Neural cell (in vitro differentiated cells): ENCODE measurements at regions not wholly inside any gene's neighbourhood (a gene's known extent, or its start where the extent isn't known, plus 50 kb on each side); places are given as distances from the start of the nearest gene placed in this dataset.
"Not testable (repeated sequence)": the region's sequence is repeated elsewhere in the genome, so short reads cannot be mapped to it uniquely, and the experiment has no call there.

Source experiments
- H2AFZ ChIP-seq: fragments of 200-600, 300-800 bp; sonication (generic), shearing (Covaris generic); 2 replicates; pipeline ENCODE4 v1.6.0; 2014; ENCODE audit warnings: low read depth, mild to moderate bottlenecking, antibody characterized with exemption, low read length, moderate library complexity
- H3F3A ChIP-seq: fragments of 200-600 bp; shearing (Covaris generic); 2 replicates; pipeline ENCODE4 v1.6.1; 2016; ENCODE audit warnings: mild to moderate bottlenecking, moderate library complexity, mixed read lengths, antibody characterized with exemption, low read length; ENCODE audit not compliant: insufficient read depth, poor library complexity, severe bottlenecking
- H3K27ac ChIP-seq: fragments of 200-600, 300-800 bp; sonication (generic), shearing (Covaris generic); 2 replicates; pipeline ENCODE4 v1.5.1; 2014; ENCODE audit warnings: mild to moderate bottlenecking, low read length, moderate library complexity
- H3K27me3 ChIP-seq: fragments of 300-800, 200-600 bp; sonication (generic), shearing (Covaris generic); 2 replicates; pipeline ENCODE4 v1.6.0; 2014; ENCODE audit warnings: mild to moderate bottlenecking, low read depth, low read length, moderate library complexity; ENCODE audit not compliant: insufficient read depth
- H3K36me3 ChIP-seq: fragments of 300-800, 200-600 bp; sonication (generic), shearing (Covaris generic); 2 replicates; pipeline ENCODE4 v1.5.1; 2014; ENCODE audit warnings: mild to moderate bottlenecking, antibody characterized with exemption, low read length, moderate library complexity; ENCODE audit not compliant: insufficient read depth
- H3K4me2 ChIP-seq: fragments of 300-800, 200-600 bp; sonication (generic), shearing (Covaris generic); 2 replicates; pipeline ENCODE4 v1.6.0; 2014; ENCODE audit warnings: mild to moderate bottlenecking, low read length
- H3K4me3 ChIP-seq: fragments of 300-800, 200-600 bp; sonication (generic), shearing (Covaris generic); 2 replicates; pipeline ENCODE4 v1.5.1; 2014; ENCODE audit warnings: mild to moderate bottlenecking, low read length, moderate library complexity
- H3K79me2 ChIP-seq: fragments of 200-600 bp; shearing (Covaris generic); replicated peaks from 2 replicates; pipeline ENCODE4 v1.6.0; 2014; ENCODE audit warnings: mild to moderate bottlenecking, low read length, moderate library complexity; ENCODE audit not compliant: insufficient read depth
- H3K9ac ChIP-seq: fragments of 300-800, 200-600 bp; sonication (generic), shearing (Covaris generic); 2 replicates; pipeline ENCODE4 v1.6.1; 2016; ENCODE audit warnings: mild to moderate bottlenecking, low read length, mixed read lengths
- H3K9me2 ChIP-seq: fragments of 200-600 bp; shearing (Covaris generic); 2 replicates; pipeline ENCODE4 v1.6.1; 2016; ENCODE audit warnings: mild to moderate bottlenecking, low read length, mixed read lengths; ENCODE audit not compliant: insufficient read depth
- H3K9me3 ChIP-seq: fragments of 200-600, 300-800 bp; sonication (generic), shearing (Covaris generic); 2 replicates; pipeline ENCODE4 v1.6.1; 2016; ENCODE audit warnings: mild to moderate bottlenecking, mixed run types, low read length, moderate library complexity, mixed read lengths
- H4K20me1 ChIP-seq: fragments of 200-600 bp; shearing (Covaris generic); 2 replicates; pipeline ENCODE4 v1.6.1; 2016; ENCODE audit warnings: mild to moderate bottlenecking, mixed run types; ENCODE audit not compliant: insufficient read depth
- EP300 ChIP-seq: fragments of 450-650 bp; conservative IDR thresholded peaks from 2 replicates; pipeline ENCODE4 v1.6.1; 2014; ENCODE audit warnings: antibody characterized with exemption, mild to moderate bottlenecking, moderate library complexity; ENCODE audit not compliant: poor library complexity, severe bottlenecking
- EZH2 ChIP-seq: fragments of 200-600, 300-800 bp; shearing (Covaris generic), sonication (generic); IDR thresholded peaks from 2 replicates; pipeline ENCODE4 v1.6.1; 2014; ENCODE audit warnings: antibody characterized with exemption, low read length, borderline replicate concordance, mild to moderate bottlenecking; ENCODE audit not compliant: insufficient read depth, poor library complexity, severe bottlenecking
- MXI1 ChIP-seq: fragments of 450-650 bp; conservative IDR thresholded peaks from 2 replicates; pipeline ENCODE4 v1.6.1; 2014; ENCODE audit warnings: antibody characterized with exemption, mild to moderate bottlenecking; ENCODE audit not compliant: poor library complexity, severe bottlenecking
- POLR2AphosphoS5 ChIP-seq: IDR thresholded peaks from 2 replicates; pipeline ENCODE4 v1.6.1; 2012
- RAD21 ChIP-seq: fragments of 450-650 bp; conservative IDR thresholded peaks from 2 replicates; pipeline ENCODE4 v1.6.1; 2014; ENCODE audit warnings: antibody characterized with exemption, mild to moderate bottlenecking, moderate library complexity
- SMC3 ChIP-seq: fragments of 450-650 bp; conservative IDR thresholded peaks from 2 replicates; pipeline ENCODE4 v1.6.1; 2014; ENCODE audit warnings: antibody characterized with exemption, mild to moderate bottlenecking, moderate library complexity; ENCODE audit not compliant: poor library complexity
- TAF1 ChIP-seq: IDR thresholded peaks from 2 replicates; pipeline ENCODE4 v1.6.1; 2012; ENCODE audit warnings: low read depth
- TF ChIP-seq, protein P1 (sequence below): fragments of 450-650 bp; IDR thresholded peaks from 2 replicates; pipeline ENCODE4 v1.5.1; 2014; ENCODE audit warnings: antibody characterized with exemption, mild to moderate bottlenecking, moderate library complexity; ENCODE audit not compliant: poor library complexity, severe bottlenecking
- TF ChIP-seq, protein P2 (sequence below): IDR thresholded peaks from 2 replicates; pipeline ENCODE4 v1.6.1; 2012; ENCODE audit warnings: borderline replicate concordance

DNA sequence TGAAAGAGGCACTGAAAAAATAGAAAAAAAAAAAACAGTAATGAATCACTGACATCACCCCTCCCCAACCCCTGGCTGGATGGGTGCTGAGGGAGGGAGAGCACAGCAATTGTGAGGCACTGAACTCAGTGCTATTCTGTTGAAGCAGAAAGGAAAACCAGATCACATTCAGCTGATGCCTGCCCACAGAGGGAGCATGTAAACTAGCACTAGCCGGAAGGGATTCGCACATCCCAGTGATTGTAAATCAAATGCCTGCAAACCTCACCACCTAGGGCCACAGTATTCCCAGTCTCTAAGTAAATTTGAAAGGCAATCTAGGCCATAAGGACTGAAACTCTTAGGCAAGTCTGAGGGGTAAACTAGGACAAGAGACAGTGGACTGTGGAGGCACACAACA, 772.0 kb upstream of the CCDC179 start:
- H3K36me3 ChIP-seq, result no peaks in the 10 kb centered on the region

DNA sequence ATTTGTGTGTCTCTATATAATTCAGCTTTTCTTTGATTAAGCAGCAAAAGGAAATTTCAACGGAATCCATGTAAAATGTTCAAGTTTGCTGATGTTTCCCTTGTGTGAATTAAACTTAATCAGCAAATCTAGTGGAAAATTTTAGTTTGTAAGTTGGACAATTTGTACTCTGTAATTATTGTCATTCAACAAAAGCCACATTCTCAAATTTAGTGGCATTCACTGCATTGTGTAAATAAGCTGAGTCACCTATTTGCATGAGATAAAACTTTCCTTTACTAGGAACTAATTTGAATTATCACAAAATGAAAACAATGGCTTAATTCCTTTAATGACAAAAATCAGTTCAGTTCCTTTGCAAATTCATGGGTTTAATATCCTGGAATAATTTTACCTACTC, 784.2 kb upstream of the CCDC179 start:
- Histone ChIP-seq H3K9me3 (no peaks in the 10 kb centered on the region), H3F3A (no peaks in the 10 kb centered on the region), H3K27ac (no peak overlapping the region), H3K4me3 (no peak overlapping the region), H3K27me3 (no peaks in the 10 kb centered on the region), H3K36me3 (no peaks in the 10 kb centered on the region), H3K79me2 (no peaks in the 10 kb centered on the region), H3K9ac (no peak overlapping the region), H3K9me2 (no peaks in the 10 kb centered on the region), H2AFZ (no peak overlapping the region), H4K20me1 (no peaks in the 10 kb centered on the region), H3K4me2 (no peak overlapping the region)
- TF ChIP-seq, protein P1, sequence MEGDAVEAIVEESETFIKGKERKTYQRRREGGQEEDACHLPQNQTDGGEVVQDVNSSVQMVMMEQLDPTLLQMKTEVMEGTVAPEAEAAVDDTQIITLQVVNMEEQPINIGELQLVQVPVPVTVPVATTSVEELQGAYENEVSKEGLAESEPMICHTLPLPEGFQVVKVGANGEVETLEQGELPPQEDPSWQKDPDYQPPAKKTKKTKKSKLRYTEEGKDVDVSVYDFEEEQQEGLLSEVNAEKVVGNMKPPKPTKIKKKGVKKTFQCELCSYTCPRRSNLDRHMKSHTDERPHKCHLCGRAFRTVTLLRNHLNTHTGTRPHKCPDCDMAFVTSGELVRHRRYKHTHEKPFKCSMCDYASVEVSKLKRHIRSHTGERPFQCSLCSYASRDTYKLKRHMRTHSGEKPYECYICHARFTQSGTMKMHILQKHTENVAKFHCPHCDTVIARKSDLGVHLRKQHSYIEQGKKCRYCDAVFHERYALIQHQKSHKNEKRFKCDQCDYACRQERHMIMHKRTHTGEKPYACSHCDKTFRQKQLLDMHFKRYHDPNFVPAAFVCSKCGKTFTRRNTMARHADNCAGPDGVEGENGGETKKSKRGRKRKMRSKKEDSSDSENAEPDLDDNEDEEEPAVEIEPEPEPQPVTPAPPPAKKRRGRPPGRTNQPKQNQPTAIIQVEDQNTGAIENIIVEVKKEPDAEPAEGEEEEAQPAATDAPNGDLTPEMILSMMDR, result no peak
- TF ChIP-seq RAD21 (no peak), SMC3 (no peak), MXI1 (no peak), EZH2 (no peak), EP300 (no peak), TAF1 (no peak), POLR2AphosphoS5 (no peak)
- TF ChIP-seq, protein P2, sequence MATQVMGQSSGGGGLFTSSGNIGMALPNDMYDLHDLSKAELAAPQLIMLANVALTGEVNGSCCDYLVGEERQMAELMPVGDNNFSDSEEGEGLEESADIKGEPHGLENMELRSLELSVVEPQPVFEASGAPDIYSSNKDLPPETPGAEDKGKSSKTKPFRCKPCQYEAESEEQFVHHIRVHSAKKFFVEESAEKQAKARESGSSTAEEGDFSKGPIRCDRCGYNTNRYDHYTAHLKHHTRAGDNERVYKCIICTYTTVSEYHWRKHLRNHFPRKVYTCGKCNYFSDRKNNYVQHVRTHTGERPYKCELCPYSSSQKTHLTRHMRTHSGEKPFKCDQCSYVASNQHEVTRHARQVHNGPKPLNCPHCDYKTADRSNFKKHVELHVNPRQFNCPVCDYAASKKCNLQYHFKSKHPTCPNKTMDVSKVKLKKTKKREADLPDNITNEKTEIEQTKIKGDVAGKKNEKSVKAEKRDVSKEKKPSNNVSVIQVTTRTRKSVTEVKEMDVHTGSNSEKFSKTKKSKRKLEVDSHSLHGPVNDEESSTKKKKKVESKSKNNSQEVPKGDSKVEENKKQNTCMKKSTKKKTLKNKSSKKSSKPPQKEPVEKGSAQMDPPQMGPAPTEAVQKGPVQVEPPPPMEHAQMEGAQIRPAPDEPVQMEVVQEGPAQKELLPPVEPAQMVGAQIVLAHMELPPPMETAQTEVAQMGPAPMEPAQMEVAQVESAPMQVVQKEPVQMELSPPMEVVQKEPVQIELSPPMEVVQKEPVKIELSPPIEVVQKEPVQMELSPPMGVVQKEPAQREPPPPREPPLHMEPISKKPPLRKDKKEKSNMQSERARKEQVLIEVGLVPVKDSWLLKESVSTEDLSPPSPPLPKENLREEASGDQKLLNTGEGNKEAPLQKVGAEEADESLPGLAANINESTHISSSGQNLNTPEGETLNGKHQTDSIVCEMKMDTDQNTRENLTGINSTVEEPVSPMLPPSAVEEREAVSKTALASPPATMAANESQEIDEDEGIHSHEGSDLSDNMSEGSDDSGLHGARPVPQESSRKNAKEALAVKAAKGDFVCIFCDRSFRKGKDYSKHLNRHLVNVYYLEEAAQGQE, result no peak

More for the DNA sequence above, 772.0 kb upstream of the CCDC179 start:
- no peaks in the 10 kb centered on the region for H3K27me3 ChIP-seq
- no peak overlapping the region for H2AFZ ChIP-seq
- H3K9me3 ChIP-seq, result peaks cover 3% of the 10 kb centered on the region
- no peak overlapping the region for H3K4me2 ChIP-seq
- H3K9ac ChIP-seq, result no peak overlapping the region
- no peaks in the 10 kb centered on the region for H3K9me2 ChIP-seq
- H3F3A ChIP-seq, result no peaks in the 10 kb centered on the region
- H3K27ac ChIP-seq, result no peak overlapping the region
- H3K79me2 ChIP-seq, result no peaks in the 10 kb centered on the region
- H3K4me3 ChIP-seq, result no peak overlapping the region
- TF ChIP-seq, protein P2, result no peak
- TF ChIP-seq EZH2 (no peak), TAF1 (no peak), EP300 (no peak)
- TF ChIP-seq, protein P1, result no peak
- no peaks in the 10 kb centered on the region for H4K20me1 ChIP-seq

DNA sequence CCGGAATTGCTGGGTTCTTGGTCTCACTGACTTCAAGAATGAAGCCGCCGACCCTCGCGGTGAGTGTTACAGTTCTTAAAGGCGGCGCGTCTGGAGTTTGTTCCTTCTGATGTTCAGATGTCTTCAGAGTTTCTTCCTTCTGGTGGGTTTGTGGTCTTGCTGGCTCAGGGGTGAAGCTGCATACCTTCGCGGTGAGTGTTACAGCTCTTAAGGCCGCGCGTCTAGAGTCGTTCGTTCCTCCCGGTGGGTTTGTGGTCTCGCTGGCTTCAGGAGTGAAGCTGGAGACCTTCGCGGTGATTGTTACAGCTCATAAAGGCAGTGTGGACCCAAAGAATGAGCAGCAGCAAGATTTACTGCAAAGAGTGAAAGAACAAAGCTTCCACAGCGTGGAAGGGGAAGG, 792.1 kb upstream of the CCDC179 start:
- not testable (repeated sequence) for H3K36me3 ChIP-seq, H3K9me3 ChIP-seq, H3F3A ChIP-seq, H3K9me2 ChIP-seq, H3K27me3 ChIP-seq, H3K27ac ChIP-seq, H4K20me1 ChIP-seq, H2AFZ ChIP-seq, H3K4me2 ChIP-seq, H3K79me2 ChIP-seq, H3K9ac ChIP-seq, H3K4me3 ChIP-seq
